GM12878 (cell line): ENCODE measurements at regions not wholly inside any gene's neighbourhood (a gene's known extent, or its start where the extent isn't known, plus 50 kb on each side); places are given as distances from the start of the nearest gene placed in this dataset.

Experiments used
- ATAC-seq: fragments of 200-7000 bp; cut with Tn5 transposase; 3 replicates; pipeline ENCODE4 v1.9.1; 2020; ENCODE audit warnings: mild to moderate bottlenecking, moderate library complexity
- BruUV-seq: library from RNA; stranded (reverse); fragments of 400-500 nt; replicated peaks from 2 replicates; lab custom pipeline; 2021; lab: Mats Ljungman, UMichigan
- CTCF ChIA-PET: fragments of 300-600 bp; sonication (Branson Sonifier 250); formaldehyde crosslinking; extraction: SDS; loops from one replicate; lab custom pipeline; 2021; ENCODE audit warnings: inconsistent platforms; lab: Yijun Ruan, JAX
- POLR2A ChIA-PET: fragments of 350-600 bp; formaldehyde crosslinking; extraction: SDS; loops from one replicate; lab custom pipeline; 2021; ENCODE audit warnings: inconsistent platforms; lab: Charles Lee
- RAD21 ChIA-PET: fragments of 300-600 bp; sonication (Branson Sonifier 250); formaldehyde crosslinking; loops from one replicate; lab custom pipeline; 2023; ENCODE audit warnings: antibody characterized with exemption; ENCODE audit not compliant: unreplicated experiment; lab: Charles Lee
- SMC1A ChIA-PET: fragments of 300-600 bp; sonication (Branson Sonifier 250); formaldehyde crosslinking; loops from one replicate; lab custom pipeline; 2023; ENCODE audit not compliant: unreplicated experiment, uncharacterized antibody; lab: Charles Lee
- DNase-seq: peaks from one replicate; pipeline ENCODE4 v3.0.0-alpha.2; 2011; ENCODE audit warnings: low read depth, low spot score
- FAIRE-seq: peaks from 3 replicates; lab custom pipeline; 2011; peaks lifted over from hg19 to GRCh38; lab: Jason Lieb, UNC
- H2AFZ ChIP-seq: 2 replicates; pipeline ENCODE4 v1.6.0; 2011; ENCODE audit warnings: low read depth, low read length, control low read depth; ENCODE audit not compliant: control insufficient read depth
- H3K27ac ChIP-seq: 2 replicates; pipeline ENCODE4 v1.5.1; 2011; ENCODE audit warnings: control low read depth; ENCODE audit not compliant: control insufficient read depth, insufficient read depth
- H3K27me3 ChIP-seq, 2 experiments: replicated peaks in 1 of 2; 2 replicates each; pipeline versions ENCODE4 v1.6.0 to v1.6.1; 2011; ENCODE audit warnings: low read length in 1 of 2; ENCODE audit not compliant: control insufficient read depth in 2 of 2, insufficient read depth in 2 of 2
- H3K36me3 ChIP-seq, 2 experiments: 2 replicates each; pipeline ENCODE4 v1.5.1; 2011; ENCODE audit warnings: low read length in 1 of 2; ENCODE audit not compliant: control insufficient read depth in 2 of 2, insufficient read depth in 2 of 2
- H3K4me1 ChIP-seq: 2 replicates; pipeline ENCODE4 v1.6.1; 2011; ENCODE audit warnings: mild to moderate bottlenecking, low read length, moderate library complexity, mixed read lengths; ENCODE audit not compliant: control insufficient read depth, insufficient read depth
- H3K4me2 ChIP-seq: 2 replicates; pipeline ENCODE4 v1.6.0; 2011; ENCODE audit warnings: control low read depth; ENCODE audit not compliant: control insufficient read depth, insufficient read depth
- H3K4me3 ChIP-seq: fragments of 200-600 bp; sonication (generic); 2 replicates; pipeline ENCODE4 v1.5.1; 2016
- H3K79me2 ChIP-seq: 2 replicates; pipeline ENCODE4 v1.6.0; 2011; ENCODE audit warnings: low read length; ENCODE audit not compliant: control insufficient read depth, insufficient read depth
- H3K9ac ChIP-seq: 2 replicates; pipeline ENCODE4 v1.8.0; 2011; ENCODE audit warnings: low read length, control low read depth, mixed read lengths; ENCODE audit not compliant: control insufficient read depth, insufficient read depth
- H3K9me3 ChIP-seq: replicated peaks from 3 replicates; pipeline ENCODE4 v1.5.1; 2011; ENCODE audit warnings: mild to moderate bottlenecking, low read length; ENCODE audit not compliant: control insufficient read depth, insufficient read depth
- H4K20me1 ChIP-seq: 2 replicates; pipeline ENCODE4 v1.6.0; 2011; ENCODE audit not compliant: control insufficient read depth, insufficient read depth
- ATF7 ChIP-seq: fragments of 450-650 bp; IDR thresholded peaks from 2 replicates; pipeline ENCODE4 v1.6.1; 2016; ENCODE audit warnings: low read depth, mild to moderate bottlenecking
- CREB1 ChIP-seq: IDR thresholded peaks from 2 replicates; pipeline ENCODE4 v1.6.1; 2012; ENCODE audit warnings: low read depth, mild to moderate bottlenecking, inconsistent platforms
- DPF2 ChIP-seq: fragments of 450-650 bp; IDR thresholded peaks from 2 replicates; pipeline ENCODE4 v1.6.1; 2017; ENCODE audit warnings: mild to moderate bottlenecking
- EED ChIP-seq: sonication (generic); IDR thresholded peaks from 2 replicates; pipeline ENCODE4 v1.6.1; 2016; ENCODE audit warnings: antibody characterized with exemption, low read depth
- FOS ChIP-seq: IDR thresholded peaks from 3 replicates; pipeline ENCODE4 v1.6.1; 2011; ENCODE audit warnings: borderline replicate concordance; ENCODE audit not compliant: insufficient read length; ENCODE audit errors: extremely low read depth
- FOXK2 ChIP-seq: fragments of 450-650 bp; IDR thresholded peaks from 2 replicates; pipeline ENCODE4 v1.6.1; 2017; ENCODE audit warnings: mild to moderate bottlenecking, moderate library complexity
- GABPA ChIP-seq: IDR thresholded peaks from 2 replicates; pipeline ENCODE4 v1.6.1; 2014; ENCODE audit warnings: antibody characterized with exemption, low read depth, mild to moderate bottlenecking, inconsistent platforms
- IKZF1 ChIP-seq: fragments of 450-650 bp; conservative IDR thresholded peaks from 2 replicates; pipeline ENCODE4 v1.6.1; 2017; ENCODE audit warnings: antibody characterized with exemption, mild to moderate bottlenecking
- RB1 ChIP-seq: fragments of 450-650 bp; formaldehyde crosslinking; IDR thresholded peaks from 2 replicates; pipeline ENCODE4 v1.6.1; 2017; ENCODE audit warnings: mild to moderate bottlenecking, borderline replicate concordance
- SUPT20H ChIP-seq: IDR thresholded peaks from 2 replicates; pipeline ENCODE4 v1.6.1; 2011; ENCODE audit warnings: low read depth, mild to moderate bottlenecking, low read length, moderate library complexity, borderline replicate concordance; ENCODE audit not compliant: control insufficient read depth
- USF1 ChIP-seq: IDR thresholded peaks from 2 replicates; pipeline ENCODE4 v1.6.1; 2011; ENCODE audit warnings: borderline replicate concordance, low read depth, mild to moderate bottlenecking, moderate library complexity, mixed read lengths, low read length; ENCODE audit not compliant: insufficient read depth; ENCODE audit errors: extremely low read length
- ZBTB11 ChIP-seq: fragments of 450-650 bp; formaldehyde crosslinking; IDR thresholded peaks from 2 replicates; pipeline ENCODE4 v1.5.0; 2022; ENCODE audit warnings: mild to moderate bottlenecking, missing genetic modification characterization
- ZBTB4 ChIP-seq: fragments of 450-650 bp; formaldehyde crosslinking; IDR thresholded peaks from 2 replicates; pipeline ENCODE4 v1.4.0; 2022; ENCODE audit warnings: mild to moderate bottlenecking, moderate library complexity
- WGBS: methylation state at CpG from one replicate; pipeline ENCODE4 v1.1.6; 2016; ENCODE audit warnings: low lambda C conversion rate; ENCODE audit not compliant: insufficient replicate concordance, insufficient coverage; ENCODE audit errors: missing lambda C conversion rate; 5-methylcytosine and 5-hydroxymethylcytosine counted together
- in situ Hi-C: fragments of 300-500 bp; cut with MboI; formaldehyde crosslinking; loops from 9 replicates; pipeline ENCODE4 v1.14.3; 2018; ENCODE audit warnings: mixed read lengths
- intact Hi-C: fragments of 100-400 bp; cut with micrococcal nuclease; formaldehyde crosslinking; loops from one replicate; pipeline ENCODE4 v1.14.2; 2022; ENCODE audit not compliant: unreplicated experiment

GRCh38 chr13:30561511-30561910 lies 56.2 kb upstream of the USPL1 start:
- Histone ChIP-seq H3K9ac (no peak overlapping the region), H3K4me2 (no peak overlapping the region), H4K20me1 (no peaks in the 10 kb centered on the region), H2AFZ (no peak overlapping the region), H3K27me3 (no peaks in the 10 kb centered on the region), H3K27ac (no peak overlapping the region), H3K79me2 (no peaks in the 10 kb centered on the region), H3K4me1 (no peaks in the 10 kb centered on the region), H3K4me3 (no peak overlapping the region), H3K36me3 (no peaks in the 10 kb centered on the region), H3K9me3 (no peaks in the 10 kb centered on the region)
- WGBS = 62% methylated on average over 4 of the region's 4 CpGs
- intact Hi-C loops = no loop called here
- in situ Hi-C loops = no loop called here
- no TSS peak for BruUV-seq
- DNase-seq (no peak), FAIRE-seq (no peak), ATAC-seq (no peak)
- POLR2A ChIA-PET = no interaction called here
- RAD21 ChIA-PET = no interaction called here
- CTCF ChIA-PET = no interaction called here
- SMC1A ChIA-PET = interaction anchor here (0.8 kb wide), 1 partner anchor 22 kb away, joined by 3 read pairs; no protein-coding TSS in a partner anchor
- TF ChIP-seq SUPT20H (no peak), CREB1 (no peak), FOS (no peak), EED (no peak), RB1 (no peak), IKZF1 (no peak), DPF2 (no peak), ATF7 (no peak), FOXK2 (no peak), GABPA (no peak), USF1 (no peak), ZBTB4 (no peak), ZBTB11 (CRISPR knock-in tag) (no peak)
